ENCODE measurements at regions not wholly inside any gene's neighbourhood (a gene's known extent, or its start where the extent isn't known, plus 50 kb on each side); places are given as distances from the start of the nearest gene placed in this dataset.

DNA sequence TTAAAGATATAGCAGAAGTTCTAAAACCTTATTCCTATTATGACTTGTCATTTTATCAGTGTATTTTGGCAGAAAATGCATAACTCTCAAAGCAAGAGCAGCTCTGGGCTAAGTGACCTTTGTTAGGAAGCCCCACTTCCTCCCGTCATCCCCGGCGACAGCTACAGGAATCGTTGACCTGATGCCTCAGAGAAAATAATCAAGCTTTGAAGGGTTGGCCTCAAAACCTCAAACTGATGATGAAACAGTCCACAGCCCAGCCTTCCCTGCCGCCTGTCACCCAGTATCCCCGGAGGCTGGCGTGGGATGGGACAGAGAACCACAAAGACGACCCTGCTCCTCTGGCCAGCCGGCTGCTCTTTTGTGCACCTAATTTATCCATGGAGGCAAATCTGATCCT, 65.3 kb downstream of the KCNF1 start:
- TF ChIP-seq ZNF274 (IDR thresholded peaks at IDR 0.05; ENCODE audit: low read depth, low read length) (no peak), YY1 (IDR thresholded peaks at IDR 0.05; ENCODE audit: insufficient read depth, insufficient read length) (no peak)

All from NT2/D1 (cell line).